Bronchial epithelial cell (primary cell): ENCODE measurements at regions not wholly inside any gene's neighbourhood (a gene's known extent, or its start where the extent isn't known, plus 50 kb on each side); places are given as distances from the start of the nearest gene placed in this dataset.

Experiments
- DNase-seq: peaks from one replicate; pipeline ENCODE4 v3.0.0-alpha.2; 2010; ENCODE audit warnings: low read depth
- FAIRE-seq: peaks from 2 replicates; lab custom pipeline; 2011; peaks lifted over from hg19 to GRCh38; lab: Jason Lieb, UNC
- H3K27me3 ChIP-seq: 2 replicates; pipeline ENCODE4 v1.5.1; 2011; ENCODE audit warnings: low read length; ENCODE audit not compliant: control insufficient read depth, insufficient read depth
- H3K36me3 ChIP-seq: 2 replicates; pipeline ENCODE4 v1.5.1; 2011; ENCODE audit warnings: low read length; ENCODE audit not compliant: control insufficient read depth, insufficient read depth
- H3K4me3 ChIP-seq: 2 replicates; pipeline ENCODE4 v1.5.1; 2011; ENCODE audit warnings: mild to moderate bottlenecking, low read depth, low read length, control low read depth
- TF ChIP-seq, protein P1 (sequence below): IDR thresholded peaks from 2 replicates; pipeline ENCODE4 v1.5.1; 2011; ENCODE audit warnings: mild to moderate bottlenecking, moderate library complexity, low read length, control low read depth, inconsistent platforms; ENCODE audit not compliant: insufficient read depth, severe bottlenecking

DNA sequence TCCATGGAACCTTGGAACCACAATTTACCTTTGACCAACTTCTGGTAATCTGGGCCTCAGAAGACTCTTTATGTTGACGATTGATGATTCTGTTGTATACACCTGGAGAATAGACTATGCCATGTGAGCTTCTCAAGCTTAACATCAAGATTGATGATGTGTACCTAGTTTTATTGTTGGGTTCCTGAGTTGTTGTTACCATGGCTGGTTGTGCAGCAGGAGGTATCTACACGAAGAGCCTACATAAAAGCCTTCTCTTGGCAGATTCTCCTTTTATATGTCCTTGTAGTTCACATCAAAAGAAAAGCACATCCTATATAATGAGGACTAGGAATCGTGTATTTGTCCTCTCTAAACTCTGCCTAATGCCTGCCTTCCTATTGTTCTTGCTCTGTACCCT, 272.0 kb downstream of the DTHD1 start:
- H3K4me3 ChIP-seq: no peak overlapping the region
- TF ChIP-seq, protein P1, sequence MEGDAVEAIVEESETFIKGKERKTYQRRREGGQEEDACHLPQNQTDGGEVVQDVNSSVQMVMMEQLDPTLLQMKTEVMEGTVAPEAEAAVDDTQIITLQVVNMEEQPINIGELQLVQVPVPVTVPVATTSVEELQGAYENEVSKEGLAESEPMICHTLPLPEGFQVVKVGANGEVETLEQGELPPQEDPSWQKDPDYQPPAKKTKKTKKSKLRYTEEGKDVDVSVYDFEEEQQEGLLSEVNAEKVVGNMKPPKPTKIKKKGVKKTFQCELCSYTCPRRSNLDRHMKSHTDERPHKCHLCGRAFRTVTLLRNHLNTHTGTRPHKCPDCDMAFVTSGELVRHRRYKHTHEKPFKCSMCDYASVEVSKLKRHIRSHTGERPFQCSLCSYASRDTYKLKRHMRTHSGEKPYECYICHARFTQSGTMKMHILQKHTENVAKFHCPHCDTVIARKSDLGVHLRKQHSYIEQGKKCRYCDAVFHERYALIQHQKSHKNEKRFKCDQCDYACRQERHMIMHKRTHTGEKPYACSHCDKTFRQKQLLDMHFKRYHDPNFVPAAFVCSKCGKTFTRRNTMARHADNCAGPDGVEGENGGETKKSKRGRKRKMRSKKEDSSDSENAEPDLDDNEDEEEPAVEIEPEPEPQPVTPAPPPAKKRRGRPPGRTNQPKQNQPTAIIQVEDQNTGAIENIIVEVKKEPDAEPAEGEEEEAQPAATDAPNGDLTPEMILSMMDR: no peak
- no peaks in the 10 kb centered on the region for H3K27me3 ChIP-seq
- DNase-seq (no peak), FAIRE-seq (no peak)
- H3K36me3 ChIP-seq: no peaks in the 10 kb centered on the region

DNA sequence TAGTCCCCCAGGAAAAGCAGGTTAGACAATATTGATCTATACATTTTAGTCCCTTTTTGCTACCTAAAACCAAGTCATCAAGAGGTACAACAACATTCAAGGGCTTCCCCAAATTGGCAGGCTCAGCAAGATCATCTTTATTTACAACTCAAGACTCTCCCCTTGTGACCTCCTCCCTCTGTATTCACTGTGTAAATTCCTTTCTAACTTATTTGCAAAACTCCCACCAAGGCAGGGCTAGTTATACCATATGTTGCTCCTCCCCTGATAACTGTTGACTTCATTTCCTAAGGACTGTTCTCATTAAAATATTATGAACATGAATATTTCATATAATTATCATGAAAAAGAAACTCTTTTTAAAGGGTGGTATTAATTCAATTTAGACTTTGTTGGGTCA, 275.6 kb downstream of the DTHD1 start:
- TF ChIP-seq, protein P1: no peak
- no peak for DNase-seq
- no peak for FAIRE-seq
- Histone ChIP-seq H3K36me3 (no peaks in the 10 kb centered on the region), H3K4me3 (no peak overlapping the region), H3K27me3 (no peaks in the 10 kb centered on the region)

GRCh38 chr4:36568575-36568974, 287.2 kb downstream of the DTHD1 start:
- FAIRE-seq: no peak
- Histone ChIP-seq H3K36me3 (no peaks in the 10 kb centered on the region), H3K27me3 (no peaks in the 10 kb centered on the region), H3K4me3 (no peak overlapping the region)
- no peak for DNase-seq
- TF ChIP-seq, protein P1: no peak

GRCh38 chr4:36573441-36573840, 292.0 kb downstream of the DTHD1 start:
- Histone ChIP-seq H3K27me3 (no peaks in the 10 kb centered on the region), H3K4me3 (no peak overlapping the region), H3K36me3 (no peaks in the 10 kb centered on the region)
- no peak for FAIRE-seq
- no peak for DNase-seq
- TF ChIP-seq, protein P1: no peak

DNA sequence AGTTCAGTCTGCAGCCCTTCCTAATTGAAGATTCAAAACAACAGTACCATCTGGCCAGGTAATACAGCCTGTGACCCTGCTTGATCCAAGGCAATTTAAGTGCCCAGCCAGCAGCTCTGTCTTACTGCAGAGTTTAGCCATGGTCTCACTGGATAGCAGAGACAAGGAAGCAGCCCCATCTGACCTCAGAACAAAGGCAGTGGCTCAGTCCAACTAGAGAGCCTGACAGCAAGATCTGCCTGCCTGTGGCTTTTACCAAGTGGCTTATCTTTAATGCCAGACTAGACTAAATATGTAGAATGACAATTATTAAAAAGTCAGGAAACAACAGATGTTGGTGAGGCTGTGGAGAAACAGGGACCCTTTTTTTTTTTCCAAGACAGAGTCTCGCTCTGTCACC, 293.4 kb downstream of the DTHD1 start:
- Histone ChIP-seq H3K4me3 (no peak overlapping the region), H3K27me3 (no peaks in the 10 kb centered on the region), H3K36me3 (no peaks in the 10 kb centered on the region)
- no peak for DNase-seq
- no peak for FAIRE-seq
- TF ChIP-seq, protein P1: no peak

GRCh38 chr4:36582198-36582597, 300.8 kb downstream of the DTHD1 start:
- FAIRE-seq: no peak
- TF ChIP-seq, protein P1: no peak
- peak; percentile 62 for DNase-seq
- no peak overlapping the region for H3K4me3 ChIP-seq
- no peaks in the 10 kb centered on the region for H3K36me3 ChIP-seq
- no peaks in the 10 kb centered on the region for H3K27me3 ChIP-seq
